ENCODE measurements at regions not wholly inside any gene's neighbourhood (a gene's known extent, or its start where the extent isn't known, plus 50 kb on each side); places are given as distances from the start of the nearest gene placed in this dataset.

DNA sequence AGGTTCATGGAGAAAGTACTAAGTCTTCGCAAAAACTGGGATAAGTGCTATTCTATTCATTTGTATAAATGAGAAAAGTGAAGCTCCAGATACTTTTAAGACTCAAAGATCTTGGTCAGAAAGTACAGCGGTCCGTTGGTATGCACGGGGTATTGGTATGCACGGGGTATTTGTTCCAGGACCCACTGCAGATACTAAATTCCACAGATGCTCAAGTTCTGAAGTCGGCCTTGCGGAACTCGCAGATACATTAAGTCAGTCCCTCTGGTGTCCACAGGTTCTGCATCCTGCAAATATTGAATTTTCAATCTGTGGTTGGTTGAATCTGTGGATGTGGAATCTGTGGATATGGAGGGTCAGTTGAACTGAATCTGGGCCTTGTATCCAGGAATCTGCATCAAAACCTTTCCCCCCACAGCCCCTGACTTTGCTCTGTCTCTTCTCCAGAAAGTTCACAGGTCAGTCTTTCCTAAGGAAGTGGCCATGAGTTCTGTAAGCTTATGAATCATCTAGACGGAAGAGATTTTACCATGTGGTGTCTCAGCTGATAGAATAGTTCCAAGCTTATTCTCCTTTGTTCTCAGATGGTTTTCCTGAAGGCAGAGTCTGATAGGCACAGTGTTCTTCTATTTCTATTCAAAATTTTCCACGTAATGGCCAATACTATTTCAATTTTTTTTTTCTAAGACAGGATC is 274.7 kb downstream of the NEDD1 start:
- no peak for DNase-seq (ENCODE audit: low read depth)

DNA sequence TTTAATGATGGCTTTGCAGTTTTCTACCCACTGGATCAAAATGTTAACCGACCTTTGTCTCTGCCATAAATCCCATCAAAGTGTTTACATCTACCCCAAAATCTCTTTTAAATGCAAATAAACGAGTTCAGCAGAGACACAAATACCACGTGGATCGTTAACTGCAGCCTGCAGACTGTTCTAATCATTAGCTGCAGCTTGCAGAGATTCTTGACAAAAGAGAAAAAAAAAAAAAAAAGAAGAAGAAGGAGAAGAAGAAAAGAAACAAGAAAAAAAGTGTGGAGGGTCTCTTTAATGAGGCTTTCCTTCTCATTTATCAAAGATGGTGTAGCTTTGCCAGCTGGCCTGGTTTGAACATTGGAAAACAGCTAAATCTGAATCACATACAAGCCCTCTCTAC is 275.7 kb downstream of the NEDD1 start:
- no peak for DNase-seq (ENCODE audit: low read depth)

DNA sequence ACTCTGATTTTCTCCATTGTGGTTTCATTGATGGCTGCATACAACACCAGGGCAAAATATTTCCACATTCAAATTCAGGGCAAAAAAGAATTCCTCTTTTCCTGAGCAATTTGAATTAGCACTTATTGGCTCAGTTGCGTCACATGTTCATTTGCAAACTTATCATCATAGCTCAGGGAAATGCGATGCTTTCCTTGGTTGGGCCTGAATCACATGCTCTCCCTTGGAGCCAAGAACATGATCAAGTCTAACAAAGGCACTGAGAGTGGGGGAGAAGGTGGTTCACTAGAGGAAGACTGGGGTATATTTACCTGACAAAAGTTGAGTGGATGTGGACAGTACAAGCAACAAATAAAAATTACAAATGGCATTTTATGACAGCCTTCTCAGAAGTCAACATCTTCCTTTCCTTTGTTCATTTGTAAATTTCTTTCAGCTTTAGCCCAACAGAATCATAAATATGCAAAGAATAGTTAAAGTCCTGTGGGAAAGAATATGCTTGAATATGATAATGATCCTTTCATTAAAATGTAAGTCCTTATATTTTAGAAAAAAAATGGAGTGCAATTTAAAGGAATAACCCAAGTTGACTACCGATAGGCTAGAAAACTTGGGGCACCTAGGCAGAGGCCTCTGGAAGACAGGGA is 277.2 kb downstream of the NEDD1 start:
- no peak for DNase-seq (ENCODE audit: low read depth)

DNA sequence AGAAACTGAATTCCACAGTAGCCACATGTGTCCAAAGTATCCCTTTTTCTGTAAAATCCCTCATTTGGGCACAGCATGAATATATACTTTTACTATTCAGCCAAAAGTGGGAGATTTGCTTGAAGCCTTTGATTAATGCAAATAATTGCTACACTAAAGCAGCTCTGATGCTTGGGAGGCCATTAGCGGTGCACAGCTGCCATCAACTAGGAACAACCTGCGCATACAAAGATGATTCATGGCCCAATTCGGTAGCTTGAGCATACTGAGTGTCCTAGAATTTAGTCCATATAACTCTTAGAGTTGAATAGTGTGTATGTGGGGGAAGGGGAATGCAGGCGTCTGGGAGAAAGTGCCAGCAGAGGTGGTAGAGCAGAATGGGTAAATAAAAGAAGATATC is 277.0 kb upstream of the RMST start:
- no peak for DNase-seq (ENCODE audit: low read depth)

DNA sequence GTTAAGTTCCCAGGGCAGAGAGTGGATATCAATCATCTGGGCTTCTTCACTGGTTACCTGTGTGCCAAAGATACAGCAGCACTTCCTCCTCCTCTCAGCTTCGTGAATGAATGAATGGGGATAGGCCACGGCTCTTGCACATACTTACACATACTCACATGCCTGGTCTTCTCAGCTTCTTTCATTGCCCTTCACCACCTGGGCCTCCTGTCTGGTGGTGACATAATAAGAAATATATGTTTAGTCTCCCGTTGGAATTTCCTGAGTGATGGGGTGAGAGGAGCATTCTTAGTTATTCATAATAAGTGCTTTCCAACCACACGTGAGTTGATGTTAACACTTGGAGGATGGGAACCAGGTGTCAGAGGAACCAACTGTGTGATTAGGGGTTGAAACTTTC is 268.1 kb upstream of the RMST start:
- DNase-seq (ENCODE audit: low read depth) = no peak

DNA sequence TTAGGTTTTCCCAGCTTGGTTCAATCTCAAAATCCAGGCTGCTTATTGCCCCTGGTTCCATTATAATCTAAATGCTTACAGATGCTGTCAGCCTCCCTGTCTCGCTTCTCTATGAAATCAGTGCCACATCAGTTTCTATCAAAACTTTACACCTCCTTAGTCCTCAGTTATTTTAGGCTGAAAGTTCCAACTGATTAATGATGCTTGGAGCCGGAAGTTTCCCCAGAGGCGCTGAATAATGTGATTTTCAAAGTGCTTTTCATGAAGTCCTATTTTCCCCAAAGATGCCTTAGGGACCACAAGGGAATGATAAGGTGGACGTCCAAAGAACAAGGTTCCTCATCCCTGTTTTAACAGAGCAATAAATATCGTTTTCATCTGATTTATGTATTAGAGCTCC is 262.4 kb upstream of the RMST start:
- no peak for DNase-seq (ENCODE audit: low read depth)

DNA sequence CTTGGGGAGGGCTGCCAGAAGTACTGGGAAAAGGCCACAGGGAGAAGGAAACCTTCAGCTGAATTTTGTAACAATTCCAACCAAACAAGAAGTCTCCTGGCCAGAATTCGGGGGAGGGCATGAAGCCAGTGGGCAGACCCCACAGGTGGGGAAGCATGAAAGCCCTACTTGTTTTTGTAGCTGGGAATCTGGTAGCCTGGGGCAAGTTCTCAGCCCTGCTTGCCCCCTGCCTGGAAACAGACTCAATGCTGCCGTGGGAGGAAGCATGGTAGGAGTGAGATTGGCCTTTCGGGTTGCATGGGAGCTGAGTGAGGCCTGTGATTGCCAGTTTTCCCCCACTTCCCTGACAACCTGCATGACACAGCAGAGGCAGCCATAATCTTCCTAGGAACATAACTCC is 259.2 kb upstream of the RMST start:
- DNase-seq (ENCODE audit: low read depth) = no peak

DNA sequence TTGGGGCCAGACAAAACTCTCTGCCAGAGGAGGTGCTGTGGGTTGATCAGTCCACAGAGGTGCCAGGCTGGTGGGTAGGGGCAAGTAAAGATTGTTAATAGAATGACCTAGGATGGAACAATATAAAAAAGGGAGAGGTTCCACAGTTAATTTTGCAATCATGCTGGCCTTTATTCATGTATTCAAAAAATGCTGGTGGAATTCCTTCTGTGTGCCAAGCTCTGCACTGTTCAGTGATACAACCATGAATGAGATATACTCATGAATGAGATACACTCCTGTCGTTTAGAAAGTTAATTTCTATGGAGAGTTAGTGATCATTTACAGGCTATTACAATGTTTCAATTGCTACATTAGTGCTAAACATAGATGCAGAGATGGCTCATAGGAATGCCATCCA is 252.6 kb upstream of the RMST start:
- DNase-seq (ENCODE audit: low read depth) = no peak

DNA sequence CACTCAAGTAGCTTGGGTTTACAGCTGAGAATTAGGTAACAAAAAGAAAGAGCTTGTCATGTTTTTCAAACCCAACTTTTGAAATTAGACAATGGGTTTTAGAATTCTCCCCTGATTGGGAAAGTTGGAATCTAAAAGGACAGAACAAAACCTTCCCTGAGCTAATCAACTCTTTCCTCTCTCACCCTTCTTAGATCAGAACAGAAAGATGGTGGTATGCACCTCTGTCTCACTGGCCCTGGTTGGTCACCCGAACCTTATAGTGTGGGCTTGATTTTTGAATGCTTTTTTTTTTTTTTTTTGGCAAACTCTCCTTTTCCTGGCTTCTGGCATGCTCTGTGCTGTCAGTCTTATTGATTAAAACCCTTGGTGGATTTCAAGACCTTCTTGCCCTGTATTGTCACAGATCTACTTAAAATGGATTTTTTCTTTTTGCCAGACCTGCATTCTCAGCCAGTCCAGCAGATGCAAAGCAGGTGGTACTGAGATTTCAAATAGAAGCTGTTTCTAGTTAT is 251.1 kb upstream of the RMST start:
- no peak for DNase-seq (ENCODE audit: low read depth)

DNA sequence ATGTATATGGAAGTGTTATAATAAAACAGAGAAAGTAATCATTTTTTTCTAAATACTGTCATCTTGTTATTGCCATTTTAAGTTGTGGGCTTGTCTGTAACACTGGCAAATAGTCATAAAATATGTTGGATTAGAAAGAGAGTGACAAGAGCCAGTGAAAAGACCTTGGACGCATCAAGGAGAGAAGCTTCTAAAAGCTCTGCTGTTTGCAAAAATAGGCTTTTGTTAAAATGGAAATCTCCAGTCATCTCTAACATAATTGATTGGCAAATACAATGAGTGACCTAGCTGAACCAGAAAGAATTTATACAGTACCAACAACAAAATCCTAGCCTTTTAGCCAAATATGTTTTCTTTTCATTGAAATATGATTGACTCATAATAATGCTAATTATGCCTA is 245.8 kb upstream of the RMST start:
- DNase-seq (ENCODE audit: low read depth) = no peak

DNA sequence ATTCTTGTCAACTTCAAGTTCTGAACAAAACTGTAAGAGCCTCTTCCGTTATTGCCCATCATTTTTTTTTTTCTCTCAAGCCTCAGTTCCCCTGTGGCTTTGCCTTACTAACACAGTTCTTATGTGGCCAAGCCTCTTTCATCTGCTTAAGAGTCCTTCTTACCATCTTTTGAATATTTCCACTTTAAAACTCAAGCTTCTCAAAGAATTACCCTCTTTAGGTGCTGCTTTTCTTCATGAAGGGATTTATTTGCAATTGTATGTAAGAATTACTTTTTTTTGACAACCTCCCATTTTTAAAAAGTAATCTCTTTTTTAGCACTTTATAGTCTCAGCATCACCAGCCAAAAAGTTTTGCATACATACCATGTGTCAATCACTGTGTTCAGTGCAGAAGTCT is 240.2 kb upstream of the RMST start:
- DNase-seq (ENCODE audit: low read depth) = no peak

DNA sequence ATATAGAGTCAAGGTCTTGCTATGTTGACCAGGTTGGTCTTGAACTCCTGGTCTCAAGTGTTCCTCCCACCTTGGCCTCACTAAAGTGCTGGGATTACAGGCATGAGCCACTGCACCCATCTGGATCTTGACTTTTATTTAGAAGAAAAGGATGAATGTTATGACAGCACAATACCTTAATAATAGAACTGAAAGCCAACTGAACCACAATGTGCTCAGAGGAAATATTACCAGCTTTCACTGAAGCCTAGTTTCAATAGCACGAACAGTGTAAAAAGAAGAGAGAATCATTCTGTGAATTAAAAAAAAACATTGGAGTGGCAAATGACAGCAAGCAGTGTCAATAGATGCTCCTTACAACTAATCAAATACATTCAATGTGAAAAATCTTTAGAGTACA is 239.2 kb upstream of the RMST start:
- DNase-seq (ENCODE audit: low read depth) = no peak

DNA sequence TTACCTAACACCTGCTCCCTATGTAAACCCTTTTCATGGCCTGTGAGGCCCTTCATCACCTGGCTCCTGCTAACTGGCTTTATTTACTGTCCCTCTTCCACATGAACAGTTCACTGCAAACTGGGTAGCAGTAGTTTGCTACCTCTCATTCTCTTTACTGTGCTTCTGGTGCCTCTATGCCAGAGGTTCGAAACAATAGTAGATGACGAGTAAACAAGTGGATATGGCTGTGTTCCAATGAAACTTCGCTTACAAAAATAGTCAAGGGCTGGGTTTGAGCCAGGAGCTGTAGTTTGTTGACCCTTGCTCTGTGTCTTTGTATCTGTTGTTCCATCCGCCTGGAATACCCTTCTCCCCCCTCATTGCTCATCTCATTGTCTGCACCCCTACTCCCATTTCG is 233.6 kb upstream of the RMST start:
- DNase-seq (ENCODE audit: low read depth) = no peak

DNA sequence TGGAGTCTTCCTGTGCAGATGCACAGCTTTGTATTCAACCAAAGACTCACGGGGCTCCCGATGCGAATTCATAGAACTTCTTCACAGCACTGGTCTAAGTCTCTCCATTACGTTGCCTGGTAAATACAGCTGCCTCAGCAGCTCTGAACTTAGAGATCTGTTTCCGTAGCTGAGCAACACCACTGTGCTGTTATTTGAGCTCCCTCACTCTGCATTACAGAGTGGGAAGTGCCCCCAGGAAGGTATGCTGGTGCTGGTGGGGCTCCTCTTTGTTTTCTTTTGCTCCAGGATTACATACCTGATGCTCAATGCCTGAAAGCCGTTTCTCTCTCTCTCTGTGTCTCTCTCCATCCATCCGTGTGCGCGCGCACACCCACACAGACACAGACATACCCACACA is 227.5 kb upstream of the RMST start:
- DNase-seq (ENCODE audit: low read depth) = no peak

DNA sequence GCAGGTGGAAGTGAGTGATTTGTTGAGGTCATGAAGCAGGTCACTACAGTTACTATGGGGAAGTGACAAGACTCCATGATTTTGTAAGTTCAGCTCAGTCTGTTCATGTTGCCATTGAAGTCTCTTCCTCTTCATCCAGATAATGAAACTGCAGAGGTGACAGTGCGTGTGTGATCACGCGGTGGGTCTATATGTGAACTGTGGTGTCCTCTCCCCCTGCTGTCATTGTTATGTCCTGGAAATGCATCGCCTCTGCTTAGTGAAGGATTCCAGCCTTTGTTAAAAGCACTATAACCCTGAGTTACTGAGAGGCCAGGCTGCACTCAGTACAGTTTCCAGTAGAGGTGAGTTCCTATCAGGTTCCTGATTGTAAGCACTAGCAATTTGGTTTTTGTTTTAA is 216.2 kb upstream of the RMST start:
- DNase-seq (ENCODE audit: low read depth) = no peak

DNA sequence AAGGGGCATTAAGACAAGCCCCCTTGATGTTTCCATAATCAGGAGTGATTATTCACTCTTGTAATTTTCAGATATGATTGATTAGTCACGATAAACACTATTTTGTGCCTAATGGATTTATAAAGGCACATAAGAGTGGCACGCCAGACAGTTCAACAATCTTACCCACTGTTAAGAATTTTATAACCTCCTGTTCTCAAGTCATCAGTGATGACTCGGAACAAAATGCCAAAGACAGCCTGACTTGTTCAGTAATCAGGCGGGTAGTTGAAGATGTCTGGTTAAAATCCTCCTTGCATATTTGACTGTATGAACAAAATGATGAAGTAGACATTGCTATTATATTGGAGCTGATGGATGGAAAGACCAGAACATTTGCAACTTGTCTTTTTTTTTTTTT is 212.1 kb upstream of the RMST start:
- no peak for DNase-seq (ENCODE audit: low read depth)

DNA sequence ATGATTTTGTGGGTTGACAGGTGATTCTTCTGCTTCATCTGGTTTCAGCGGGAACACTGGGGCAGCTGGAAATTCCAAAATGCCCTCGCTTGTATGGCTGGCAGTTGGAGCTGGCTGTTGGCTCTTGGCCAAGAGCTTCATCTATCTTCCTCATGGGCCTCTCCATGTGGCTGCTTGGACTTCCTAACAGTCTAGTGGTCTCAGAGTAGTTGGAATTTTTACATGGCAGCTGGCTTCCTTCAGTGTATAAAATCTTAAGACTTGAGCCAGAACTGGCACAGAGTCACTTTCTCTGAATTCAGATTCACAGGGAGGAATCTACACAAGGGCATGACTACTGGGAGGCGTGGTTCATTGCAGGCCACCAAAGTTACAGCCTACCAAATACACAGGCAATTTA is 204.9 kb upstream of the RMST start:
- DNase-seq (ENCODE audit: low read depth) = no peak

DNA sequence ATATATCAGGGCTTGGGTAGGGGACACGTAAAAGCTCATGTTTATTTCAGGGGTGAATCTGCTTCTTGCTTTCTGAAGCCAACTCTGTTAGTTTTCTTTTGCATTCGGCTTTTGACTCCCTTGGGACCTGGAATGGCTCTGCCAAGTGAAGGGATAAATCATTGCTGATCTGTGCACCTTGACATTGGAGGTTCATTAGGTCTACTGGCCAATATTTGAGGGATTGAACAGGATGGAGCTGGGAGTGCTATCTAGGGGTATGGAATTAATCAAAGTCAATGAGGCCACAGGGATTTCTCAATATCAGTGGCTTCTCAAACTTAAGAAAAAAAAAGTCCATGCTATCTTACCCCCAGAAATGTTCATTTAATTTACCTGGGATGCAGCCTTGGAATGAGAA is 203.5 kb upstream of the RMST start:
- DNase-seq (ENCODE audit: low read depth) = no peak

DNA sequence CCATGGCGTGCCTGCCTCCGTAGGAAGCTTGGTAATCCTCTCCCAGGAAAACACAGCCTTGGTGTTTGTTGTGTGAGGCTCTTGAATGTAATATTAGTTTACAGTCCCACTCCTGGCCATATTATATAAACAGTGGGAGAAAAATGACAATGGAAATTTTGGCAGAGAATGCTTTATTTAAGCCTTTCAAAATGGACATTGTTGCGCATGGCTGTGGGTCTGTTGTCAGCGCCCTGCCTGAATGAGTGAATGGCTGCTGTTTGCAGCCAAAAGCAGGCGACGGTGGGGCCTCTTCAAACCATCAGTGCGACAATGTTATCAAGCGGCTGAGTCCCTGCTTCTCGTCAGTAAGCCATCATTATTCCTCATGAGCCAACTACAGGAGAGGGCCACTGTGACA is 201.8 kb upstream of the RMST start:
- no peak for DNase-seq (ENCODE audit: low read depth)

DNA sequence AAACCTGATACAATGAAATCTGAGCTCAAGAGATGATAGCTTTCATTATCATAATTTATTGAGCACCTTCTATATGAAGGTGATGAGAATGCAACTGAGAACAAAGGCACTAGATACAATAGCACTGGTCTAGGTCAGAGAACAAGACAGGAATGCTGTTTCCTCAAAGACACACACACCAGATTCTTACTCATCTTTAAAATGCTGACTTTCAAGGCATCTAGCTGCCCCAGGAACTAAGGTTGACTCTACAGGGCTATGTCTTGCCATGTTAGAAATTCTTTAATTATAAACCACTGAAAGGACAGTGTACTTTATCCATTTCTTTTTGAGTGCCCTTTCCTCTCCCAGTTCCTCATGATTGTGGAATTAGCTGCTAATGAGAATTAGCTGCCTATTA is 195.4 kb upstream of the RMST start:
- DNase-seq (ENCODE audit: low read depth) = no peak

DNA sequence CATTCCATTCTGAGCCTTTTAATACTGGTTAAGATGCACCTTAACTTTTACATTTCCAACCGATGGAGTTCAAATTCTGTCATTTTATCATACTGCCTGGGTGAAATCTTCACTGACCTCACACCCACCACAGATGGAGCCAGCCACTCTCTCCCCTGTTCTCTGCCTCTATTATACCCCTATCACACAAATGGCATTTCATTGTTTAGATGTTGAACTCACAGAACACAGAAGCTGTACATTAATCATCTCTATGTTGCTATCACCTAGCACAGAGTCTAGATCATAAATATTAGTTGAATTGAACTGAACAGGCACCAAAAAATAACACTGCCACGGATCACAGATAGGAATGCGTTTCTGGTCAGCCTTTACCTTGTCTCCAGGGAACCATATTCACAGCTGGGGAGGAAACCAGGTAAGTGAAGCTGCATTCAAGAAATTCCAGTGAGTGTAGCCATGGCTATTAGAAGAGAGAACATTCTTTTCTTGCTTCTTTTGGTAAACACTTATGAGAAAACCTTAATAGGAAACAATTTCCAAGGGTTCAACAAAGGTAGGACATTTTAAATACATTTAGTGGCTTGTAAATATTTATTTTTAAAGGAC is 194.9 kb upstream of the RMST start:
- DNase-seq (ENCODE audit: low read depth) = no peak

DNA sequence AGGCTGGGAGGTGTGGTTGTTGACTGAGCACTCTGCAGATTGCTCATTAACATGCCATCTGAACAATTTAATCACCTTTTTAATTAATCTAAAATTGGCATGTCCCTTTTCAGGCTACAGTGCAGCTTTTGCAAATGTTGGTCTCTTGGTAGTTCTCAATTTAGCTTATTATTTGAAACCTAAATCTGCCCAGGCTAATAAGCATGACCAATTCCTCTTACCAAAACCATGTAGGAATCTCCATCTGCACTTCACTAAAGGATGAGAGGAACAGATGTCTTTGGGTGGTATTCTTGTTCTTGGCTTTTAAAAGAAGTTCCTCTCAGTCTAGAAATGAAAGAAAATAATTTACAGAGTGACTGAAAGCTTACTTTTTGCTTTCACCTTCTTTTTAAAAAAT is 190.1 kb upstream of the RMST start:
- no peak for DNase-seq (ENCODE audit: low read depth)

DNA sequence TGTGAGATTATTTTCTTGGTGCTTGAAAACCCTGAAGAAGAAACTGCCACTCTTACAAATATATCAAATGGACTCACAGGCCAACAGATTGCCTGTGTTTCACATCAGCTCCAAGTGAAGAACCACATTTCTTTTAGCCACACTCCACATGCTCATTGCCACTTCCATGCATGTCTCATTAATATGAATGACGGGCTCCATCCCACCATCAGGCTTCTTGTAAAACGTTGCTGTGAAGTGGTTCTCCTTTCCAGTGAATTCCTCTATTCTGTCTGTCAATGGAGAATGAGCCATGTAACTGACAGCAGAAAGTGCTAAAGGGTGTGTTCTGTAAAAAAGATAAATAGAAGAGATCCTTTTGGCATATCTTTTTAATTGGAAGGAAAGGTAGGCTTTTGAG is 188.2 kb upstream of the RMST start:
- DNase-seq (ENCODE audit: low read depth) = no peak

DNA sequence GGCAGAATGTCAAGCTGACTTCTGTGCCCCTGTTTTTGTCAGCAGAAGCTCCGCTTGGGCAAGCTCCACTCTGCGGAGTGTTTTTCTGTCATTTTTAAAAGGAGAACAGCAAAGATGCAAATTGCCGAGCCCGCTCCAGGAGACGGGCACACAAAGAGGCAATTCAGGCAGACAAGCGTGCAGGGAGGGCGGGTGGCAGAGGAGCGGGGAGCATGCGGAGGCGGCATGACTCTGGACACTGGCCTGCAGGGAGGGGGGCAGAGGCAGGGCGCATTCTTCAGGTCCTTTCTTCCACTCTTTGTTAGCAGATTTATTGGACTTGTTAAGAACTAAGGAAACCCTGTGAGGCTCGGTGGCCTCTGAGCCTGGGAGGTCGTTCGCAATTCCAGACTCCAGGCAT is 187.3 kb upstream of the RMST start:
- no peak for DNase-seq (ENCODE audit: low read depth)
